GM18508 (cell line): ENCODE measurements at regions not wholly inside any gene's neighbourhood (a gene's known extent, or its start where the extent isn't known, plus 50 kb on each side); places are given as distances from the start of the nearest gene placed in this dataset.

Source experiments
- ATAC-seq: cut with Tn5 transposase; IDR thresholded peaks from one replicate; pipeline ENCODE4 v1.9.1; 2021; ENCODE audit warnings: moderate number of reproducible peaks; ENCODE audit not compliant: insufficient read depth, unreplicated experiment

DNA sequence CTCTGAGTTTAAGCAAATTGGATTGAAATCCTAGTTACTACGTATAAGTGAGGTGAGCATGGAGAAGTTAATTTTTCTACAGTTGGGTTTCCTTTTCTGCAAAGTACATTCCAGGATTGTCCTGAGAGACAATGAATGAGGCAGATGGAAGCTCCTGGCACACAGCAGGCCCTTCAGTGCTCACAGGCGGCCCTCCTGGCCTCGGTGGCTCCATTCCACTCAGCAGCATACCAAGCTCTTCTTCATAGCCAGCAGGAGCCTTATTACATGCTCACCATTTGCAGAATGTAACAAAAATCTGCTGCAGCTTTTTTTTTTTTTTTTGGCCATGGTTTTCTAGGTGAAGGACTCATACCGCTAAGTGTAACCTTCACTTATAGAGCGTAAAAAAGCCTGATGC is 113.2 kb upstream of the FAM9B start:
- ATAC-seq = no peak

DNA sequence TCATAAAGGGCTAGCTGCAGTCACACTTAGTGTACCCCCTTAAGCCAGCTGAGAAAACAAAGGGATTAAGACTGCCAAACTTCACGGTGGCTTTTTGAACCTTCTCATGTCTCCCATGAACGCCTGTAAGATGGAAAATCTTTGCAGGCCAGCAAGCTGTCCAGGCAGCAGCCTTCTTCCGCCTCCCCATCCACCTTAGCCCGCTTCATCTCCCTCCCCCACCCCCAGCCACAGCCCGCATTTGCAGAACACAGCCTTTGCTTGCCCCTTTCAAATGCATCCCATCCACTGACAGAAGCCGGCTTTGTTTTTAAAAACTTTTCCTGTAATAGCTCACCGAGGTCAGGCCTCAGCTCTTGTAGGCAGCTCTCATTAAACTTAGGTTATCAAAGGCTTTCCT is 113.8 kb upstream of the FAM9B start:
- ATAC-seq = no peak

DNA sequence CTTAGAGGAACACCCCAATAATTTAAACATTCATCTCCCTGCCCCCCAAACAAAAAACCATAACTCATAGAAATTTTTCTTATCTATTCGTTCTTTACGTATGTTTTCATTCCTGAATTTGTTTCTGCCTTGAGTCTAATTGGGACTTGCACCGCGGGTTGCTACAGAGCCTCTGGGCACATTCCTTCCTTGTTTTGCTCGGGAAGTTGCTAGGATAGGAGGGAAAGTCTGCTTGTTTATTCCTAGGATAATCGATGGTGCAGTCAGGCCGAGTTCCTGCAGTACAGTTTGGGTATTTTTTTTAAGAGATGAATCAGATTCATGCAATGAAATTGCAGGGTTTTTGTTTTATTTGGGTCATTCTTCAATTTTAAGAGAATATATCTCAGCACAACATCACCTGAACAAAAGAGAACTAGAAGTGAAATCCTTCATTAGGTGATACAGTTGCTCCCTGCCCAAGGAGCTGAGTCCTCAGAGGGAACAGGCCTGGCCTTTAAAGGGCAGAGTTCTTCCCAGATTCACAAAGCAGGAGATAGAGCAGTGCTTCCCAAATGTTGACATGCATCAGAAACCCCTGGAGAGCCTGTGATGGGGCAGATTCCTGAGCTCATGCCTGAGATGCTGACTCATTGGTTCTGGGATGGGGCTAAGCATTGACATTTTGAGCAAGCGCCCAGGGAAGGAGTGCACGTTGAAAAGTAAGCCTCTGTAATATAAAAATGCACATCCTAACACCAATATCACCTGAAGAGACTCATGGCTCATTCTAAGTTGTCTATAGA is 114.9 kb upstream of the FAM9B start:
- no peak for ATAC-seq

DNA sequence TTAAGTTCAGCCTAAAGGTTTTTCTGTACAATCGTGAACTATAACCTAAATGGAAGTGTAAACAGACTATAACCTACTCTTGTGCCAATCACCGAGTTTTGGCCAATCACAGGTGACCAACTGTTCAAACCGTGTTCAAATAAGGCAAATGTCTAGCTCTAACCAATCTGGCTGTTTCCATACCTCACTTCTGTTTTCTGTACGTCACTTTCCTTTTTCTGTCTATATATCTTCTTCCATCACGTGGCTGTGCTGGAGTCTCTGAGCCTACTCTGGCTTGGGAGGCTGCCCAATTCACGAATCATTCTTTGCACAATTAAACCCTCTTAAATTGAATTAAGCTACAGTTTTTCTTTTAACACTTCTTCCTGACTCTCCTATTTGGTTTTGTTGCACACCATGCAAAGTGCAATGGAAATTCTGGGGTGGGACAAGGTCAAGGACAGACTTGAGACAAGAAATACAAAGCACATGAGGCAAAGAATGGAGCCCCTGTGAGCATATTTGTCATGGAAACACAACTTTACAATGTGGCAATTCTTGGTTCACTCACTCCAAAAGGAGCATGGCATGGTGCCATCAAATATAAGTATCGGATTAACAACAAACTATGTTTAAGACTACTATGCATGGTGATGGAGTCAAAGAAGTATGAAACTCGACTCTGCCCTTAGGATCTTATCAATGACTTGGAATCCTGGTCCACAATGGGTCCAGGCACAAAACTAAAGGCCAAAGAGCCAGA is 115.7 kb upstream of the FAM9B start:
- ATAC-seq = no peak

DNA sequence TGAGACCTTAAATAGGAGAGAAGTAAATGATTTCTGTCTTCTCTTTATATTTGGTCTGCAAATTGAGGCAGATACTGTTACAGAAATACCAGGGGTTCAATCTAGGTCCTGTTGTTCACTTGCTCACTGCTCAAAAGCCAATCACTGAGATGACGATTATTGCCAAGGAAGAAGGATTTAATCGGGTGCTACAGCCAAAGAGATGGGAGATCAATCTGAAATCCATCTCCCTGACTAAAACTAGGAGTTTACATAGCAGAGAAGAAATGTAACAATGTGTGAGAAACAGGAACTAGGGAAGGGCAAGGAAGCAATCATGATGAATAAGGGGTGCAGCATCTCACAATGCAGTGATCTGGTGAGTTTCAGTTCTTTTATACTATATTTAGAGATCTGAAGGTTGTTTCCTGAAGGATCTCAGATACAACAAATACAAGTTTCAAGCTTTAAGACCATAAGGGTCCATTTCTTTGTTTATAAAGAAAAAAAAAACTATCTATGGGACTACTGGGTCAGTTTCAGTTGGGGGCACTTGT is 117.9 kb upstream of the FAM9B start:
- ATAC-seq = no peak

DNA sequence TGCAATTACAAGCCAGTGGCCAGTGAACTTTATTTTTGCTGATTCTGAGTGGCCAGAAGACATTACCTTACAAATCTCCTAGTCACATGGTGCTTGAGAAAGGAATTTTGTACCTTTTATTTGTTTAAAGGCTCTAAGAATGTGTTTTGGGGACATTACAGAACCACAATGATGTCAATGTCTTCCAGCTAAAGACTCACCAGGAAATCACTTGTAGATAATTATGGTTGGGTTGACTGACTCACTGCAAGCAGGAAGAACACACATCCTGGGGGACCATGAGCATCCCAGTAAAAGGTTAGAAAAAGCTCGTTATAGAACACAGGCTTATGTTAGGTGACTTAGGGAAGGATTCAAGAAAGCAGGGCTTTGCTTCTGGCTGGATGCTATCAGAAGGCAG is 119.4 kb upstream of the FAM9B start:
- no peak for ATAC-seq

DNA sequence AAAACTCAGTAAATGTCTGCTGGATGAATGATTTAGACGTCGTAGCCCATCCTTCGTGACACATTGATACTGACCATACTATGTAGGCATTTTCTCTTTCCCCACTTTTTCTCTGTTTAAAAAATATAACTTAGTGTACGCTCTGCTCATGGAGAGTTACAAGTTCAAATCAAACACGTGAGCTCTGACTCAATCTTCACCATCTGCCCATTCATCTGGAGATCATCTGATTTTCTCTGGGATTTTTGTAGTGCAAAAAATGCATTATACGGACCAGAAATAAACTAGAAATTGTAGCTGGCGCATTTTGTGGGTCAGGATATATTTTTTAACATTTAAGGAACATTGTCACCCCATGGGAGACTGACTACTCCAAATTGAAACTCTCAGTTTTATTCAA is 124.7 kb upstream of the FAM9B start:
- ATAC-seq = no peak

DNA sequence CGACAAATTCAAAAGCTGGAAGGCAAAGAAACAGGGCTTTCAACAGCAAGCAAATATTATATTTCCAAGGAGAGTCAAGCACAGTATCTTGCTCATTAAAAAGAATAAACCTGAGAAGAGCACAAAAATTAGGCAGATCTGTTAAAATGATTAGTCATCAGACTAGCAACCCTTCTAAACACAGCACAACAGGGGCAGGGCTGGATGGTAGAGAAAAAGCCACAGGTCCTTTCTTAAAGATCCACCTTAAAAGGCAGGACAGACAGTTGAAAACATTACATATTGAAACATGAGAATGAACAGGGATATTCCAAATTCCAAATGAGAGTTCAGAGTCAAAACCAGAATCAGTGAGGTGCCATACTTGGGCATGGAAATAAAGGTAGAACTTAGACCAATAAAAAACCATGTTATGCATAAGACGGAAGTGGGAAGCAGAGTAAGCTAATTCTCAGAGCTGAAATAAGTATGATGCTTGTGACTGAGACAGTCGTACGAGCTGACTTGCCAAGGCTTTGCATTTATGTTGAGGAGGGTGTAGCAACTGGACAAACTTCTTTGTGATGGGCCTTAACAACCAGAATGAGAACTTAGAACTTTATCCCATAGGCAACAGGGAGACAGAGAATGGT is 126.9 kb upstream of the FAM9B start:
- no peak for ATAC-seq

DNA sequence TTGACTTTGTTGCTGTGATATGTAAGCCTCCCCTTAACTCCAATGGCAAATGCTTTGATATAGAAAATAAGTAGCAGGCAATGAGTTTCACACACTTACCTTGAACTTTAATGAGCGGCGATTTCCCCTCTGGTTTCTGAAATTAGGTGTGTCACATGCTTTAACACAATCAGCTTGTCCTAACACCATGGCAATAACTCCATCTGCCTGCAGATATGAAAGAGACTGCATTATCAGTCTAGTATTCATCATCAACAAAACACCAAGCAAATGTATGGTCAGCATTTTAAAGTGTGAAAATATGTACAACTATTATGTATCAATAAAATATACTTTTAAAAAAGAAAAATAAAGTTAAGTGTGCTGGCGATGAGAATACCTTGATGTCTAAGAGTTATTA is 128.8 kb upstream of the FAM9B start:
- ATAC-seq = no peak

DNA sequence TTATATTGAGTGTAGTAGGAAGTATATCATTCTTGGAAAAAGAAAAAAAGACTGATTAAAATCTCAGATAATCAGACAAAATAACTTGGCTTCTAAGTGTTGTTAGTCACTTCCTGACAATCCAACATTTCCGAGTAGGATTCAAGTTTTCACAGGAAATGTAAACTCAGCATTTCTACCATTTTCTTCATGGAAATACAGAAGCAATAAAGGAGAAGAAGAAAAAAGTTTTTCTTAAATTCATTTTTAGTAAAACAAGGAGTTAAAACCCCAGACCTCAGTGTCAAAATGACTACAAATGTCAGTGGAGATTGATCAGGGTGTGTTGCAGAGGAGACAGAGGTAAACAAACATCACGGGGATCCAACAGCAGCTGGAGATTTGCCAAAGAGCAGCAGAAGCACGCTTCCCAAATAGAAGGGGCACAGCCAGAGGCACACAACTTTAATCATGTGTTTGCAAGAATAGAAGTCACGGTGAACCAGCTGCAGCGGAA is 129.3 kb upstream of the FAM9B start:
- no peak for ATAC-seq

DNA sequence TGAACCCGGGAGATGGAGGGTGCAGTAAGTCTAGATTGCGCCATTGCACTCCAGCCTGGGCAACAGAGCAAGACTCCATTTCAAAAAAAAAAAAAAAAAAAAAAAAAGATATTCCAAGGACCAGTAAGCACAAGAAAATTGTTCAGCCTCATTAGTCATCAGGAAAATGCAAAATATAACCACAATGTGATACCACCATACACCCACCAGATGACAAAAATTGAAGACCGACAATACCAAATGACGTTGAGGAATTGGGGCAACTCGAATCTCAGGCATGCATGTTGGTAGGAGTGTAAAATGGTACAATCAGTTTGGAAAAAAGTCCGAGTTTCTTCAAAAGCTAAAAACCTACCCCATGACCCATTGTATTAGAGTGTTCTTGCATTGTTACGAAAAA is 130.2 kb upstream of the FAM9B start:
- ATAC-seq = no peak

DNA sequence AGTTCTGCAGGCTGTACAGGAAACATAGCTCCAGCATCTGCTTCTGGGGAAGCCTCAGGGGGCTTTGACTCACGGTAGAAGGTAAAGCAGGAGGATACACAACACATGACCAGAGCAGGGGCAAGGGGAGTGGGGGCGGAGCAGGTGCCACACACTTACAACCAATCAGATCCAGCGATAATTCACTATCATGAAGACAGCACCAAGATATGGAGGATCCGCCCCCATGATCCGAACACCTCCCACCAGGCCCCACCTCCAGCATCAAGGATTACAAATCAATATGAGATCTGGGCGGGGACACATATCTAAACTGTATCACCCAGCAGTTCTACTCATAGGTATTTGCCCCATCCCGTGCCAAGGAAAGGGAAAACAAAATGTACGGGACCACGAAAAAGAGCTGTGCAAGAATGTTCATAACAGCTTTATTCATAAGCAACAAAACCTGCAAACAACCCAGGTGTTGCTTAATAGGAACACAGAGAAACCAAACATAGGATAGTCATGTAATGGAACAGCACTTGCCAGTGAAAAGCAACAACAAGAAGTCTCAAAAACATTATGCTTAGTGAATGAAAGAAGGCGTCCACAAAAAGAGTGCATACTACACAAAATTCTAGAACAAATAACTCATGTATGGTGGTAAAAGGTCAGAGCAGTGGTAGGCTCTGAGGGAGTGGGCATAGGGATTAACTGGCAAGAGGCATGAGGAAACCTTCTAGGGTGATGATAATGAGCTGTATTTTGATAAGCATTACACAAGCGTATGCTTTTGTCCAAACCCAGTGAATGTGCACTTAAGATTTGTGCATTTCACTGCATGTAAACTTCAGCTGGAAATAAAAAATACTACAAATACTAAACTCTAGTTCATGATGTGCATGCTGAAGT is 130.9 kb upstream of the FAM9B start:
- no peak for ATAC-seq

DNA sequence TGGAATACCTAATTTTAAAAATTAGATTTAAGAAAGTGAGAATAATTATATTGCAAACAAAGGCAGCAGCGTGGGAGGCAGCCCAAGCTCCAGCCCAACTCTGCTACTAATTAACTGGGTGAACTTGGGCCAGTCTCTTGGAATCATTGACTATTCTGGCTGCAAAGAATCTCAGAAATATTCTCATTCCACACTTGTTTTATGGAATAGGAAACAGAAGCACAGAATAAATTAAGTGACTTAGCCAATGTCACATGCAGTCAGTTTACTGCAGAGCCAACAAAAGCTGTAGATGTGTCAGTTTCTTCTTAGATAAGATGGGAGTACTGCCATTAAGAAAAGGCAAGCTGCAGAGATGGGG is 132.6 kb upstream of the FAM9B start:
- ATAC-seq = no peak

DNA sequence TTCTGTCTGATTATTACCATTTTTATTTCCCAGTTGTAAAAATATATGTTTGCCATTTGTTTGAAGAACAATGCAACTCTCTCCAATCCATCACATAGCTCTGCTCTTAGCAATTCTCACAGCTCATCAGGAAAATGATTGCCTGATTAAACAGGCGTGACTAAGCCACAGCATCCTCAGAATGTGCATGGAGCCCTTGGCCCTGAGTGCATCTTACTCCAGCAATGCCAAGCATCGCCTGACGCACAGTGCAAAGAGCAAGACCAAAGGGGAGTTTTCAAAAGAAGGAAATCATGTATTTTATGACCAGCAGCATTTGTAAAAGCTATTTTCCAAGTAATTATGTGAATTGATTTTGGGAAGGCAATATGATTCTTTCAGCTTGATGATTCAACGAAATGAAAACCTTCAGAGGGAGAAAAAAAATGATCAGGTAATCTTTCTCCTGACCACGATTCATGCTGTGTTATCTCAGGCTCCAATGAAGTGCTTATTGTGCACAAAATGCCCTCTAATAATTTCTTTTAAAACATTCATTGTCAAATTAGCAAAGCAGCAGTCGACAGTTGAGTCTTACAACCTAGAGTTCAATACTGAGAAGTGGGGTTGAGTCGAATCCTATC is 138.0 kb upstream of the FAM9B start:
- no peak for ATAC-seq

DNA sequence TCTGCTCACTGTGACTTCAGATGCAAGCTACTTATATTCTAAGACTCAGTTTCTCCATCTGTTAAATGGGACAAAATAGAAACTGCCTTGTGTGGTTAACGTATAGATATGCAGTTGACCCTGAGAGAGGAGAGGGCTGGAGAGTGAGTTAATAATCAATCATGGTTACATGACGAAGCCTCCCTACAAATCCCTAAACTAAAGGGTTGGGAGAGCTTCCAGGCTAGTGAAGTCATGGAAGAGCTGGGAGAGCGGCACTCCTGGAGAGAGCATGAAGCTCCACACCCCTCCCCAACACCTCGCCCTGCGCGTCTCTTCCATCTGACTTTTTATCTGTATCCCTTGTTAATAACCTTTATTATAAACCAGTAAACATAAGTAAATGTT is 138.5 kb upstream of the FAM9B start:
- no peak for ATAC-seq

DNA sequence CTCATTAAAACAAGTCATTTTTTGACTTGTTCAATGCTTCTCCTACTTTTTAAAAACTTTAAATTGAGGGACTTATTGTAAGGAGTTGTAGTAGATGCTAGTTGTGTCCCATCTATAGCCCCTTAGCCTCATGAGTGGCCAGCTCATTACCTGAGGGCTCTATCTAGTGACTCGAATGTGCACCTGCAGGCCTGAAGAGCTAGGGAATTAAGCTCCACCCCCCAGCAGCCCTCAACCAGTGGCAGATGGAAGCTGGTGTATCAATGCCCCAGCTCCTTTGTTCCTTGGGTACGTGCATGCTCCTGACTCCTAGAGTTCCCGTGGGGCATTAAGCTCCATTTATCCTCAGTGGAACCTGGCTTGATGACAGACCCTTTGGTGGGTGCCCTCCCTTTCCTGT is 146.7 kb upstream of the FAM9B start:
- ATAC-seq = no peak

DNA sequence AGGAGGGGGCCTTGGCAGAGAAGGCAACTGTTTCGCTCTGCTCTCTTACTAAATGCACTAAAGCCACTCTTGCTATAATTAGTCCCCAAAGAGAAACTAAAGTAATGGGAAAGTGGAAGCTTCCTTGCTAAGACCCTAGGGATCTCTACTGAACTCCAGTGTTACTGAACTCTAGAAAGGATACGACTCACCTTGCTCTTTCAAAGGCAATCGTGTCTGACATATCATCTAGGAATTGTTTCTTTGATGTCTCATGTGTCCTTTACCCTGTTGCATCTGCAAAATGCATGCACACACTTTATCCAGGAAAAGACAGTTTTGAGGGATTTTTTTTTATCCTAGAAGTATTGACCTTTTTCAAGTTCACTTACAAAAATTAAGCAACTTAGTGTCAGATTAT is 148.1 kb upstream of the FAM9B start:
- no peak for ATAC-seq

DNA sequence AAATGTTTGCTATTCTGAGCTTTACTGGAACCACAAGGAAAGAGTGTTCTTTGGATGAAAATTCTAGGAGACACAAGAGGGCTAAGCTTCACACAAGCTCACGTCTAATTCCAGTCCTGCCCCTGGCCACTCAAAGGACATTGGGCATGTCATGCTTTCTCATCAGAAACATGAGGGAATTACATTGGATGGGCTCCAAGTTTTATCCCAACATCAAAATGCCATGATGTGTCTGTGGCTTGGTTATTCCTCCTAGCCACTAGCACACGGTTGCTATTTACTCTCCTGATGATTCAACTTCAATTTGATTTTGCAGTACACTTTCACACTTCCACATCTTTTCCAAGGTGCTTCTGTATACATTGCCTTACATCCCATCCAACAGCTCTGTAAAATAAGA is 149.6 kb upstream of the FAM9B start:
- no peak for ATAC-seq

DNA sequence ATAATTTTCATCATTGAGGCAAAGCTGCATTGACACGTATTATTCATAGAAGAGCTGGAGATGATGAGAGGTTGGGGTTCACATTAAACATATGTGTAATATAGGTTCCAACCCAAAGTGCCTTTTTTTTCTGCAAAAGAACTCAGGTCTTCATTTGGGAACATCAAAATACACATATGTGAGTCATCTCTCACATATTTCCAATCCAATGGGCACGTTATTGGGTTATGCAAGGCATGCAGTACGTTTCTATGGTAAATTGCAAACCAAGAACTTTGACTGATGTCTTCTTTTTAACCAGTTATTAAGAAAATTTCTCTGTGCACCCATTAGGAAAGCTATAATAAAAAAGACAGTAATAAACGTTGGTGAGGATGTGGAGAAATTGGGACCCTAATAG is 150.3 kb upstream of the FAM9B start:
- no peak for ATAC-seq

DNA sequence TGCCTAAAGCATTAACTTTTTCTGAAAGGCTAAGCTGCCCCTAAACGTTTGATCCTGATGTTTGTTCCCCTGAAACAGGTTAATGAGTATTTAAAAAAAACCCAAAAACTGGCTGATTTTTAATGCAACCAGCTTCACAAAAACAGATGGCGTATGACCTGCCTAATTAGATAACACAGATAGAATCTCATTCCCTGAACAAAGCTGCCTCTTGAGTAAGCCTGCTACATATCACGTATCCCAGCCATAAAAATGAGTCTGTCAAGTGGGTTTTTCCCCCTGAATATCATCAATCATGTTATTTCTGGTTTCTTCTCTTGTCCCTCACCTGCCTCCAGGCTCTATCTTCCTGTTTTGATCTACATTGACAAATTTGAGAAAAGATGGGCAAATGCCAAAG is 154.2 kb upstream of the FAM9B start:
- no peak for ATAC-seq
